GM21723 (cell line): ENCODE measurements at regions not wholly inside any gene's neighbourhood (a gene's known extent, or its start where the extent isn't known, plus 50 kb on each side); places are given as distances from the start of the nearest gene placed in this dataset.
"Not testable (repeated sequence)": the region's sequence is repeated elsewhere in the genome, so short reads cannot be mapped to it uniquely, and the experiment has no call there.

Source experiments
- ATAC-seq: cut with Tn5 transposase; IDR thresholded peaks from one replicate; pipeline ENCODE4 v1.9.1; 2021; ENCODE audit warnings: mild to moderate bottlenecking, moderate library complexity; ENCODE audit not compliant: unreplicated experiment

DNA sequence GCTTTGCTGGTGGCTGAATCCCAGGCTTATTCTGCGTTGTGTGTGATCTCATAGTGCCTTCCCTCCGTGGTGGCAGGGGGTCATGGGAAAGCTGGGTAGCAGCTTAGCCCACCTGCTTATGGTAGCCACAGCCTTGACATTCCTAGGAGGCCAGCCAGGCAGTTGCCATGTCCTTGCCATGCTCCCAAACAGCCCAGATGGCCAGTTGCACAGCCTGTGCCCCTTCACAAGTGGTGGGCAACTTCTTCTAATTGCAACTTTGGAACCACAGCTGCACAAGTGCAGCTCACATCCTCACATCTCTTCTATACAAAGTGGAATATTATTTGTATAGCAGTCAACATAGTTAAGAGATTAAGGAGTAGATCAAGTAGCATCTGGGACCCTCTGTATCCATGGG lies 136.6 kb upstream of the PELI1 start:
- ATAC-seq = not testable (repeated sequence)

- peak; percentile 28 for ATAC-seq
These were observed 138.9 kb upstream of the PELI1 start for GRCh38 chr2:64283006-64283570.

DNA sequence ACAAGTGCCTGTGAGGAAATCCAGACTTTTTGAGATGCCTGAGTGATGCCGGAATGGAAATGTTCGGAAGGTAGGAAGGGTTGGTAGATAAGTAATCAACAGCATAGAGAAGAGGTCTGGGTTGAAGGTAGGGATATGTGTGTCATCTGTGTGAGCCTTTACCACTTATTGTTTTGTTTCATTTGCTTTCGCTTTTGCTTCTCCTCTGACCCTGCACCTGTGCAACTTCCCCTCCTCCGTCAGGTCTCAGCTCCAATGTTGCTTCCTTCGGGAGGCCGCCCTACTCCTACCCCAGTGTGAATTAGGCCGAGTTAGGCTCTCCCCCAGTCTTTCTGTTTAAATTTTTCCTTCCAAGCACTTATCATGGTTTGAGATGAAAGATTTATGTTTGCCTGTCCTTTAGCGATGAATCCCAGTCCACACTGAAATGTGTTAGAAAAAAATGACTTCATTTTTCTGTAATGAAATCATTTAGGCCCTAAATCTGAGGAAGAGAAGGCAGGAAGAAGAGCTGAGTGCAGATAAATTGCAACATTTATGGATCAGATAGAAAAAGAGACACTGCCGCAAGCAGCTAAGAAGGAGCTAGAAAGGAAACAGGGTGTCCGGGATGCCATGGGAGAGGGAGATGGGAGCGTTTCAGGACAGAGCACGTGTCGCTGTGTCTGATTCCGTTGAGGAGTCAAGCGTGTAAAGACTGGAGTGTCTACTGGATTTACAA lies 139.6 kb upstream of the PELI1 start:
- ATAC-seq = peak; percentile 98

DNA sequence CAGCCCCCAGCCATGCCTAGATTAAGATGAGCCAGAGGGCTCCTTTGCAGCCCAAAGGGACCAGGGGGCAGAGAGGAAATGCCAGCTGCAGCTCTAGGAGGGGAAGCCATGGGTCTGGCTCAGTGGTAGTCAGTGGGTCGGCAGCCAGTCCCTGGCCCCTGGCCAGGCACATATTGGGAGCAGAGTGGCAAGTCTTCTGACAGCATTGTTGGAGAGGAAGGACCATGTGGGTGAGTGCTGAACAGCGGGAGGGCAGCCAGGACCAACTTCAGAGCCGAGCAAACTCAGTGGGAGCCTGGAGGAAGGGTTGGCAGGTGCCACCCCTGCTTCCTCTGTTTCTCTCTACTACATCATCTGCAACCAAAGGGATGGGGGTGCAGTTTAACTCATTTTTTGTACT lies 140.5 kb upstream of the PELI1 start:
- no peak for ATAC-seq

- no peak for ATAC-seq
These were observed 143.1 kb upstream of the PELI1 start for GRCh38 chr2:64287202-64287740.

- no peak for ATAC-seq
These were observed 144.3 kb upstream of the PELI1 start for GRCh38 chr2:64288321-64289193.

DNA sequence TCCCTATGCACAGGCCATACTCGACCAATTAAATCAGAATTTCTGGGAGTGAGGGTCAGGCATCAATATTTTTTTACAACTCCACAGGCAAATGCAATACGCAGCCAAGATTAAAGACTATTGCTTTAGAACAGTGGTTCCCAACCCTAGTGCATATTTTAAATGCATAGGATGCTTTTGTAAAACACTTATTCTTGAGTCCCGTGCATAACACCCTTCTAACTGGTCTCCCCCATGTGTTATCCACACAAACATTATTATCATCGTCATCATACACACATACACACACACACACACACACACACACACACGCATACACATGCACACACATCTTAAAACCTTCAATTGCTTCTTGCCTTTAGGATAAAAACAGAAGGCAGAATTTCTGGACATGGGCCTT lies 145.0 kb upstream of the PELI1 start:
- ATAC-seq = no peak

DNA sequence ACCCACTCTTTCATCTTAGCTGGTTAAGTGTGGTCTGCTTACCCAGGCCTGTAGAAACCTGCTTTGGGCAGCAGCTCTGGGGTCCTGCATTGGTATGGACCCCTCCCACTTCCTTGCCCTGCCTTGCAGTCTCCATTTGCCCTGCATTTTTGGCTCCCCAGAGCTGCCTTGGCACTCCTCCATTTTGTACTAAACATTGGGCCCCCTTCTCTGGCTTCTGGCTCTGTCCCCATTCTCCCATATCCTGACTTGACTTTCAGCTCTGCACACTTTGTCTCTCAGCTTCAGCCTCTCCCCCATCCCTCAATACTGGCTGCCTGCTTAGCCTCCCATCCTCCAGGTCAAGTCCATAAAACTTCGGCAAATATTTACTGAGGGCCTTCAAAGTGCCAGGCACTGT lies 145.5 kb upstream of the PELI1 start:
- no peak for ATAC-seq

- ATAC-seq = no peak
These were observed 147.0 kb upstream of the PELI1 start for GRCh38 chr2:64291181-64291580.

GRCh38 chr2:64295326-64296139 lies 151.3 kb upstream of the PELI1 start:
- peak; percentile 71 for ATAC-seq

DNA sequence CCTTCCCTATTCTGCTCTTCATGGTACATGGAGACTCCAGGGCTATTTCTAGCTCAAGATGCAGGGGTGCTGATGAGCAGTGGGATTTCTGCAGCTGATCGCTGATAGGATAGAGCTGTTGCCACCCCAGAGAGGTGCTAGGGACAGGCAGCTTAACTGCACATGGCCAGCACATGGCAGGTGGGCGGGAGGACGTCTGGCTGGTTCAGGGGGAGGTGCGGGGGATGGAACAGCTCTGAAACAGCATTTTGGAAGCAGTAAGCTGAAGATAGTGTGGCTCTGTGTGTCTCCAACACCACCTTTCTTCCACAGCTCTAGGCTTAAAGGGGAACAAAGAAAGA lies 151.9 kb upstream of the PELI1 start:
- no peak for ATAC-seq

DNA sequence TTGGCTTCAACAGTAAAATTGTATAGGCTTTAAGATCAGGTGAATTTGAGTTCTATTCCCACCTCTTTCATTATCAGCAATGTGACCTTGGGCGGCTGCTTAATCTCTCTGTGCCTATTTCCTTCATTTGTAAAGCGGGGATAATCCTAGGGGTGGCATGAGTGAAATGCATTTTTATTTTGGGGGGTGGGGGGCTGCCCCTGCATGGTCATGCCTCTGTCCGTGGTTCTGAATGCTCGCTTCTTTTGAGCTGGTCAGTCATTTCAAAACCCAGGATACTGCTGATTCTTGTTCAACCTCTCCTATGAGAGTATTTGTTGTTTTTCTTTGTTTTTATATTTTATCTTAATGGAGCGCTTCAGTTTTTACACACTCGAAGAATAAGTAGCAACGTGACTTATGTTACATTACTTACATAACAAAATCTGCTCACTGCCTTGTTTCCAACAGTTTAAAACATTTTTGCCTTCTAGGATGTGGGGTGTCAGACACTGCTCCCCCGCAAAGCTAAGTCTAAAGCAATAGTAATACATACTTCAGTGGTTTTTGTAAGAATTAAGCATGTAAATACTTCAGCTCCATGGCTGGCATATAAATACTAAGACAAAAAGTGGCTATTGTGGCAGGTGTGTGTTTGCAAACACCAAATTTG lies 152.6 kb upstream of the PELI1 start:
- ATAC-seq = no peak

DNA sequence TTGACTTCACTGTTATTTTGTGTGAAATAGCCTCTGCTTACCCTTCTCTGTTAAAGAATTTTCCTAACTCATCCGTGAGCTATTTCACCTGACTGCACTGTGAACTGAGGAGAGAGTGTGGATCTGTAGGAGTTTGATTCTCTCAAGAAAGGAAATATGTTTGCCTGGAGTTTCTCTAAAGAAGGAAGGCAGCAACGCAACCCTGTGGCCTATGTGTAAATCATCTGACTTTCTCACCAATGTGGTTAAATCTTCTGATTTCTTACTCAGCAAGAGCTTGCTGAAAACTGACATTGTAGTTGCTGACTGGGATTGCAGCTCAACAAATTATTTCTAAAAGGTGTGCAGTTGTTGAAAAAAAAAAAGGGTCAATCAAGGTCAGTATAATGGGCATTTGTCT lies 153.9 kb upstream of the PELI1 start:
- ATAC-seq = no peak

- no peak for ATAC-seq
These were observed 153.9 kb upstream of the LGALSL start for GRCh38 chr2:64300066-64300465.

DNA sequence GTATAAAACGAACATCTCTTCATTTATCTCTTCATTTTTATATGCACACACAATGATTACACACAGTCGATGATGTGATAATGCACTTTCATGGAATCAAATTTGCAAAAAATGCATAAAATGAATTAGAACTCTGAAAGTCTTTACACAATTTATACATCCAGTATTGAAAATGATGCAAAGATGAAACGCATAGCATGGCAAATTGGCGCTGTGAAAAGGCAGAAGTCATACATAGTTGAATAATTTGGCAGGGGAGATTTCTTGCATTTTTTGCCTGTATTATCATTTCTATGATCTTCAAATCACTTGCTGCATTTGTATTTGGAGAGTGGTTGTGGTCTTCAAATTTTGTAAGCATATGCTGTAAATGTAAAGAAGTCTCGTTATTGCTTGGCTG lies 150.7 kb upstream of the LGALSL start:
- ATAC-seq = no peak

DNA sequence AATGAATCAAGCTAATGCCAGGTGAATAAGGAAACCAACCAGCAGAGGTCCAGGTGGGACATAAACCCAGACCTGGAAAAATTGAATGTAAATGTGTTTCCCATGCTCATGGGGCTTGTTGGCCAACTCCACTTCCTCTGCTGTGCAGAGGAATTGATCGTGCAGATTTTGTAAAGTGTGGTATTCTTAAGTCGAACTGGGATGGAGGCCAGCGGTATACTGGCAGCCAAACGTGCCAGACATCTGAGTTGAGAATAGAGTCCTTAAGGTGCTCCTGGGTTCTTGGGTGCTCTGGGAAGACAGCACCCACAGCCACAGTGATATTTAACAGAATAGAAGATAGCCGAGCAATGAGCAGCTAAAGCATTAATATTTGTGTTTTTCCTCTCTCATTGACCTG lies 146.5 kb upstream of the LGALSL start:
- ATAC-seq = no peak

DNA sequence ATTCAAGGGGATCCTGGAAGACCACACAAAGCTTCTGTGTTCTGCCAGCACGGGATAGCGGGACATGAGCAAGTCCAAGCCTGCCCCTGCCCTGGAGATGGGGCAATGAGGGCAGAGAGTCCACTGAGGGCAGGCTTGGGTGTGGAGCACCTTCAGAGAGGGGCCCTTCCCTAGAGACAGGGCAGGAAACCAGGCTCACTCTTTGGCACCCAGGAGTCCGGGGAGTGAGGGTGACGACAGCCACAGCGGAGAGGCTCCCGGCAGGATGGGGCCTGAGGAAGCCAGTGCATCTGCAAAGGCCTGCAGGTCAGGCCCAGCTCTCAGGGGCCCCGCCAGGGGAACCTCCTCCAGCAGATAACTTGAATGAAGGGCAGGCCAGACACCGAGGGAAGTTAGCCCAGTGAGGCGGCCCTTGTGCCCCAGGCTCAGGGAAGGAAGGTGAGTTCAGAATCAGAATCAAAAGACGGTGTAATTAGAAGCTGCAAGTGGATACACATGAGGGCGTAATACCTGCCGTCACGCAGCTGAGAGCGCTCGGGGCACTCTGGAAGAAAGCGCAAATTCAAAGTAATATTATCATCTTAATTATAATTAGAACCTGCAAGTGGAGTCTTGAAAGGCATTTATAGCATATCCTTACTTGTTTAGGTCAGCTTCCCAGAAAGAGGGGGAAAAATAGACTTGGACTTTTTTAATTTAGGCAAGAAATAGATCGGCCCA lies 142.6 kb upstream of the LGALSL start:
- no peak for ATAC-seq

DNA sequence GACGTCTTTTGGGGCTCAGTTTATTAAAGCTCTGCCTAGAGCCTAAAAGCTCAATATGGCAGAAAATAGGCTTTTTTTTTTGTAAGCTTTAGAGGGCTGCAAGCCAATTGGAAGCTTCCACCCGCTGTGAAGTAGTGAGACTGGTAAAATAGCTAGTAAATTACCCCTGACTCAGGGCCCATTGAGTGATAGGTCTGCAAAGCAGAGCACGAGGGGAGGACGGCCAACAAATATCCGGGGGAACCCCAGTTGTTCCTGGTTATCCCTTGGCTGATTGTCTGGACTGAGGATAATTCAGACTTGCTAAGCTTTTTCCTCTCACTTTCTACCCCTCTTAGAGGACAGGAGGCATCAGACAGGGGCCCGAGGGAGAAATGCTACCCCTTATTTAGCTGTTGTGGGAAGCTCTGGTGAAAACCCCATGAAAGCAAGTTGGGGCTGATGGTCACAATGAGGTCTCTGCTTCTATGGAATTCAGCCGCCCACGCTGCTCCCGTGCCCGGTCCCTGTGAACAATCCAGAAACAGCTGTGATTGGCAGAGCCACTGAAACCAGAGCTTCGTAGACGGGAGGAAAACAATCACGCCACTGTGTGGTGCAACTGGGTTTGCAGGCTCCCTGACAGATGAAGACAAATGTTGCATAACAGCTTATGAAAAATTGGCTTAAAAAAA lies 141.9 kb upstream of the LGALSL start:
- no peak for ATAC-seq
